Nephron (organoid): ENCODE measurements at regions not wholly inside any gene's neighbourhood (a gene's known extent, or its start where the extent isn't known, plus 50 kb on each side); places are given as distances from the start of the nearest gene placed in this dataset.
"Not testable (repeated sequence)": the region's sequence is repeated elsewhere in the genome, so short reads cannot be mapped to it uniquely, and the experiment has no call there.

Source experiments
- H3K27ac Mint-ChIP-seq, 3 experiments: 2 replicates each; pipeline ENCODE4 v1.8.0; 2020; ENCODE audit warnings: mixed read lengths in 3 of 3, mild to moderate bottlenecking in 2 of 3, moderate library complexity in 1 of 3
- H3K27me3 Mint-ChIP-seq: 2 replicates; pipeline ENCODE4 v1.8.0; 2021; ENCODE audit warnings: low read depth, mild to moderate bottlenecking, moderate library complexity, mixed read lengths
- H3K36me3 Mint-ChIP-seq: 2 replicates; pipeline ENCODE4 v1.8.0; 2020; ENCODE audit warnings: low read depth, mixed read lengths
- H3K4me1 Mint-ChIP-seq: 2 replicates; pipeline ENCODE4 v1.8.0; 2020; ENCODE audit warnings: mixed read lengths
- H3K4me3 Mint-ChIP-seq, 3 experiments: 2 replicates each; pipeline ENCODE4 v1.8.0; 2020; ENCODE audit warnings: mild to moderate bottlenecking in 3 of 3, mixed read lengths in 3 of 3, moderate library complexity in 2 of 3
- H3K9me3 Mint-ChIP-seq: 2 replicates; pipeline ENCODE4 v1.8.0; 2020; ENCODE audit warnings: mixed read lengths
- CTCF ChIP-seq, 3 experiments: fragments of 200-600 bp; sonication (generic); IDR thresholded peaks; one replicate each; pipeline ENCODE4 v1.5.0; 2021; ENCODE audit warnings: antibody characterized with exemption in 3 of 3; ENCODE audit not compliant: unreplicated experiment in 3 of 3

DNA sequence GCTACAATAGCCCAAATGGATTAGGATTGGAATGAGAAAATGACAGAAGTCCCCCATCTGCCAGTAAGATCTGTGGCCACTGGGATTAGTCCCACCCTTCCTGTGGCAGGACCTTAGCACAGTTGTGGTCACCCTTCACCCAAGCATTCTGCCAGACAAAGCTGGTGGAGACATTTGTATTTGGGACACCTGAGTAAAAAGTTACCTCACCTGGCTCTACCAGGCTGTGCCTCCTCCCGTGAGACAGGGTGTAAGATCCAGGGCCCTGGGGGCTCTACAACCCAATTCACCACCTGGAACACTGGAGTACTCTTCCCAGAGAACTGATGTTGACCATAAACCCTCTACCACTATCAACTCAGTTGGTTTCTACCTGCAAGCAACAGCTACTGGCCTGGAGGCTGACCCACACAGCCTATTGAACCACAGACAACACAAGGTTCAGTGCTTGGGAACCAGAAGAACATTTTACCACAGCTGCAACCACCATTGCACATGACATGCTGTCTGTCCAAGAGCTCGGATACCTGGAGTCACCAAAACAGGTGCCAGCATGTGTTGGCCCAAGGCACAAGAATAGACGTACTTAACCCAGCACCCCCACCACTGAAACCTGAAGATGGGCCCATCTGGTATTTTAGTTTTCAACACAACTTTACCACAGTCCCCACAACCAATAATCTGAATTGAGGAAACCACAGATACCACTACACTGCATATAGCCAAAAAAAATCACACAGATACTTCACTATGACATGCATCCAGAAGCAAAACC lies 1686.7 kb downstream of the SI start:
- no peak for TF ChIP-seq CTCF (IDR thresholded peaks at IDR 0.05; ENCODE audit: unreplicated experiment in 3 of 3)
- H3K4me3 Mint-ChIP-seq: no peak overlapping the region
- no peaks in the 10 kb centered on the region for H3K36me3 Mint-ChIP-seq
- H3K9me3 Mint-ChIP-seq: no peaks in the 10 kb centered on the region
- H3K4me1 Mint-ChIP-seq: no peaks in the 10 kb centered on the region
- peaks cover 4% of the 10 kb centered on the region for H3K27me3 Mint-ChIP-seq
- no peak overlapping the region for H3K27ac Mint-ChIP-seq

GRCh38 chr3:163384383-163384782 lies 1693.9 kb downstream of the SI start:
- Mint-ChIP-seq H3K9me3 (no peaks in the 10 kb centered on the region), H3K36me3 (no peaks in the 10 kb centered on the region), H3K27ac (no peak overlapping the region), H3K4me3 (no peak overlapping the region), H3K27me3 (no peaks in the 10 kb centered on the region), H3K4me1 (no peaks in the 10 kb centered on the region)
- TF ChIP-seq CTCF (IDR thresholded peaks at IDR 0.05; ENCODE audit: unreplicated experiment in 3 of 3): no peak

DNA sequence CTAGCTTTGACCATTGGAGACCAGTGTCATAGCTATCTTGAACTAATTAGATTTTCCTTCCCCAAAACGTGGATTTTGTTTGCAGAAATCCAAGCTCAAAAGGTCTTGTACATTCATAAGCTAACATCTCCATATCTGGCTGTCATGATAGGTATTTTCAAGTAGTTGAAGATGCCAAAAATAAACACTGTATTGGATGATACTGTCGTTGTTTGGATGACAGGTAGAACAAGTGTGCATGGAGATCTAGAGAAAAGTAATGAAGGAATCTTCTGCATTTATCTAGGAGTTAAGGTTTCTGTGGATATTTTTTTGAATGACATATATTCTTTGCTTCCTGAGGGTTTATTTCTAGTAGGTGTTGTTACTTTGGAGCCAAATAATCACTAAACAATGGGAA lies 1696.1 kb downstream of the SI start:
- no peaks in the 10 kb centered on the region for H3K27me3 Mint-ChIP-seq

GRCh38 chr3:163368168-163368567 lies 1710.1 kb downstream of the SI start:
- no peak for TF ChIP-seq CTCF (IDR thresholded peaks at IDR 0.05; ENCODE audit: unreplicated experiment in 3 of 3)
- Mint-ChIP-seq H3K36me3 (no peaks in the 10 kb centered on the region), H3K4me1 (peaks cover 5% of the 10 kb centered on the region), H3K4me3 (no peak overlapping the region), H3K9me3 (no peaks in the 10 kb centered on the region), H3K27ac (peak overlapping the region in 1 of 3 experiments; percentile 39), H3K27me3 (no peaks in the 10 kb centered on the region)

More for the DNA sequence above, 1696.1 kb downstream of the SI start:
- Mint-ChIP-seq H3K27ac (no peak overlapping the region), H3K4me1 (no peaks in the 10 kb centered on the region), H3K9me3 (no peaks in the 10 kb centered on the region), H3K4me3 (no peak overlapping the region), H3K36me3 (no peaks in the 10 kb centered on the region)
- no peak for TF ChIP-seq CTCF (IDR thresholded peaks at IDR 0.05; ENCODE audit: unreplicated experiment in 3 of 3)

GRCh38 chr3:163364717-163365116 lies 1713.6 kb downstream of the SI start:
- H3K4me3 Mint-ChIP-seq: no peak overlapping the region
- no peaks in the 10 kb centered on the region for H3K36me3 Mint-ChIP-seq
- no peak for TF ChIP-seq CTCF (IDR thresholded peaks at IDR 0.05; ENCODE audit: unreplicated experiment in 3 of 3)
- H3K27ac Mint-ChIP-seq: no peak overlapping the region
- peaks cover 5% of the 10 kb centered on the region for H3K4me1 Mint-ChIP-seq
- H3K9me3 Mint-ChIP-seq: no peaks in the 10 kb centered on the region
- H3K27me3 Mint-ChIP-seq: no peaks in the 10 kb centered on the region

GRCh38 chr3:163362151-163362550 lies 1716.1 kb downstream of the SI start:
- Mint-ChIP-seq H3K36me3 (no peaks in the 10 kb centered on the region), H3K4me3 (no peak overlapping the region), H3K4me1 (no peaks in the 10 kb centered on the region), H3K27me3 (no peaks in the 10 kb centered on the region), H3K27ac (no peak overlapping the region), H3K9me3 (no peaks in the 10 kb centered on the region)
- TF ChIP-seq CTCF (IDR thresholded peaks at IDR 0.05; ENCODE audit: unreplicated experiment in 3 of 3): no peak

GRCh38 chr3:163361357-163361878 lies 1716.9 kb downstream of the SI start:
- H3K36me3 Mint-ChIP-seq, H3K27ac Mint-ChIP-seq, H3K4me3 Mint-ChIP-seq, H3K4me1 Mint-ChIP-seq, H3K27me3 Mint-ChIP-seq, H3K9me3 Mint-ChIP-seq: not testable (repeated sequence)
